ENCODE measurements at regions not wholly inside any gene's neighbourhood (a gene's known extent, or its start where the extent isn't known, plus 50 kb on each side); places are given as distances from the start of the nearest gene placed in this dataset.

GRCh38 chr5:51651476-51651875, 268.2 kb downstream of the ISL1 start:
- no peak for TF ChIP-seq CTCF (IDR thresholded peaks at IDR 0.05)
- TF ChIP-seq REST (IDR thresholded peaks at IDR 0.05; ENCODE audit: insufficient read depth in 1 of 2, low read depth in 2 of 2, low read length in 1 of 2), result no peak
- no peak for TF ChIP-seq SIN3A (IDR thresholded peaks at IDR 0.05; ENCODE audit: borderline replicate concordance, insufficient read depth, low read depth, low read length)
- TF ChIP-seq POLR2AphosphoS5 (IDR thresholded peaks at IDR 0.05; ENCODE audit: low read depth, low read length), result no peak

Measured in Panc1 (cell line).